PC-3 (cell line): ENCODE measurements at regions not wholly inside any gene's neighbourhood (a gene's known extent, or its start where the extent isn't known, plus 50 kb on each side); places are given as distances from the start of the nearest gene placed in this dataset.

Experiments used
- ATAC-seq: fragments of 200-7000 bp; cut with Tn5 transposase; 2 replicates; pipeline ENCODE4 v1.9.1; 2020; ENCODE audit warnings: mild to moderate bottlenecking, moderate library complexity
- BruUV-seq: library from RNA; stranded (reverse); fragments of 400-500 nt; replicated peaks from 2 replicates; lab custom pipeline; 2021; lab: Mats Ljungman, UMichigan
- CTCF ChIA-PET: fragments of 300-600 bp; sonication (Branson Sonifier 250); formaldehyde crosslinking; loops from one replicate; lab custom pipeline; 2022; ENCODE audit warnings: antibody characterized with exemption; lab: Charles Lee
- POLR2A ChIA-PET: fragments of 300-600 bp; sonication (Branson Sonifier 250); formaldehyde crosslinking; loops from one replicate; lab custom pipeline; 2022; ENCODE audit warnings: antibody characterized with exemption; ENCODE audit not compliant: unreplicated experiment; lab: Charles Lee
- DNase-seq: peaks from one replicate; pipeline ENCODE4 v3.0.0-alpha.2; 2015
- H2AFZ ChIP-seq: fragments of 300-600 bp; sonication (generic); 2 replicates; pipeline ENCODE4 v1.6.0; 2016; ENCODE audit warnings: antibody characterized with exemption, low read length
- H3F3A ChIP-seq: fragments of 300-600 bp; sonication (generic); one replicate; pipeline ENCODE4 v1.6.0; 2017; ENCODE audit warnings: antibody characterized with exemption, low read length, control low read depth, mild to moderate bottlenecking; ENCODE audit not compliant: unreplicated experiment
- H3K27ac ChIP-seq: fragments of 300-600 bp; sonication (generic); 2 replicates; pipeline ENCODE4 v1.5.1; 2016; ENCODE audit warnings: mild to moderate bottlenecking, low read length
- H3K27me3 ChIP-seq: fragments of 300-600 bp; sonication (generic); 2 replicates; pipeline ENCODE4 v1.6.1; 2016; ENCODE audit warnings: low read length, mixed read lengths
- H3K36me3 ChIP-seq: fragments of 300-600 bp; sonication (generic); 2 replicates; pipeline ENCODE4 v1.6.1; 2016; ENCODE audit warnings: low read depth, mixed run types, low read length, mixed read lengths
- H3K4me1 ChIP-seq: fragments of 300-600 bp; sonication (generic); 2 replicates; pipeline ENCODE4 v1.5.1; 2016; ENCODE audit warnings: low read length; ENCODE audit not compliant: insufficient read depth
- H3K4me2 ChIP-seq: fragments of 300-600 bp; sonication (generic); 2 replicates; pipeline ENCODE4 v1.6.0; 2016; ENCODE audit warnings: low read length
- H3K4me3 ChIP-seq: fragments of 300-600 bp; sonication (generic); 2 replicates; pipeline ENCODE4 v1.5.1; 2016; ENCODE audit warnings: mild to moderate bottlenecking, low read length, mixed read lengths
- H3K79me2 ChIP-seq: fragments of 300-600 bp; sonication (generic); 2 replicates; pipeline ENCODE4 v1.6.1; 2017; ENCODE audit warnings: low read length, mixed read lengths
- H3K9ac ChIP-seq: fragments of 300-600 bp; sonication (generic); 2 replicates; pipeline ENCODE4 v1.6.0; 2016; ENCODE audit warnings: mild to moderate bottlenecking, low read length
- H3K9me2 ChIP-seq: fragments of 300-600 bp; sonication (generic); replicated peaks from 2 replicates; pipeline ENCODE4 v1.6.1; 2016; ENCODE audit warnings: mixed run types, low read length, mixed read lengths
- H3K9me3 ChIP-seq: fragments of 300-600 bp; sonication (generic); 2 replicates; pipeline ENCODE4 v1.6.1; 2016; ENCODE audit warnings: low read length, mixed read lengths
- H4K20me1 ChIP-seq: fragments of 300-600 bp; sonication (generic); 2 replicates; pipeline ENCODE4 v1.6.1; 2016; ENCODE audit warnings: low read length, mixed read lengths
- EZH2 ChIP-seq: fragments of 300-600 bp; sonication (generic); IDR thresholded peaks from one replicate; pipeline ENCODE4 v1.6.1; 2017; ENCODE audit warnings: antibody characterized with exemption, mild to moderate bottlenecking, low read length; ENCODE audit not compliant: unreplicated experiment
- EZH2phosphoT487 ChIP-seq: fragments of 300-600 bp; sonication (generic); IDR thresholded peaks from 2 replicates; pipeline ENCODE4 v1.6.1; 2018; ENCODE audit warnings: mild to moderate bottlenecking, antibody characterized with exemption, low read length, borderline replicate concordance
- intact Hi-C: fragments of 100-400 bp; cut with micrococcal nuclease; formaldehyde crosslinking; loops from 2 replicates; pipeline ENCODE4 v1.9.0; 2023
- TF ChIP-seq, protein P1 (sequence below): fragments of 300-600 bp; sonication (generic); conservative IDR thresholded peaks from 2 replicates; pipeline ENCODE4 v1.5.1; 2017; ENCODE audit warnings: antibody characterized with exemption, low read depth, mild to moderate bottlenecking, low read length

DNA sequence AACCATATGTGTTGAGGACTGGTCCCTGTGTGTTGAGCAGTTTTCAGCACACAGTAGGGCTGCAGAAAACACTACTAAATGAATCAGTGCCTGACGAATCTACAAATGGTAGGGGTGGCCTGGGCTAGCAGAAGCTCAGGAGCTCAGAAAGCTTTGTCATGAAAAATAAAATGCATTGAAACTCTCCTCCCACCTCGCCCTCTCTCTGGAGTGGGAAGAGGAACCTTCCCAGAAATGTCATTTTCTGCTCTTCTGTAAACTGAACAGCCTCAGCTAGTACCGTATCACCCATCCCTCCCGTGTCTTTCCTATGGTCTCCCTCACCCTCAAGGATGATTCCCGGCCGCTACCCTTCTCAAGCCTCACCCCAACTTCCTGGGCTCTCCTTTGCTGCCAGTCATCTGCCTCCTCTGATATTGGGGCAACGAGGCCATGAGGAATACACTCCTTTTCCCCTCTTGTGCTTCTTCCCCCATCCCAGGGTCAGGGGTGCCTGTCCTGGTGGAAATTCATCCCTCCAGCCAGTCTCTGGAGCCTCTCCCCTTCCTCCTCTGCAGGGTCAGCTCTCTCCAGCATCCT is 734.5 kb downstream of the PTPRU start:
- no peak overlapping the region for H2AFZ ChIP-seq
- no peak overlapping the region for H3K4me3 ChIP-seq
- H3K4me2 ChIP-seq: no peak overlapping the region
- DNase-seq (no peak), ATAC-seq (no peak)
- no peaks in the 10 kb centered on the region for H3K9me3 ChIP-seq
- TF ChIP-seq, protein P1, sequence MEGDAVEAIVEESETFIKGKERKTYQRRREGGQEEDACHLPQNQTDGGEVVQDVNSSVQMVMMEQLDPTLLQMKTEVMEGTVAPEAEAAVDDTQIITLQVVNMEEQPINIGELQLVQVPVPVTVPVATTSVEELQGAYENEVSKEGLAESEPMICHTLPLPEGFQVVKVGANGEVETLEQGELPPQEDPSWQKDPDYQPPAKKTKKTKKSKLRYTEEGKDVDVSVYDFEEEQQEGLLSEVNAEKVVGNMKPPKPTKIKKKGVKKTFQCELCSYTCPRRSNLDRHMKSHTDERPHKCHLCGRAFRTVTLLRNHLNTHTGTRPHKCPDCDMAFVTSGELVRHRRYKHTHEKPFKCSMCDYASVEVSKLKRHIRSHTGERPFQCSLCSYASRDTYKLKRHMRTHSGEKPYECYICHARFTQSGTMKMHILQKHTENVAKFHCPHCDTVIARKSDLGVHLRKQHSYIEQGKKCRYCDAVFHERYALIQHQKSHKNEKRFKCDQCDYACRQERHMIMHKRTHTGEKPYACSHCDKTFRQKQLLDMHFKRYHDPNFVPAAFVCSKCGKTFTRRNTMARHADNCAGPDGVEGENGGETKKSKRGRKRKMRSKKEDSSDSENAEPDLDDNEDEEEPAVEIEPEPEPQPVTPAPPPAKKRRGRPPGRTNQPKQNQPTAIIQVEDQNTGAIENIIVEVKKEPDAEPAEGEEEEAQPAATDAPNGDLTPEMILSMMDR: no peak
- TF ChIP-seq EZH2: no peak
- no peak for TF ChIP-seq EZH2phosphoT487
- H3K36me3 ChIP-seq: no peaks in the 10 kb centered on the region
- intact Hi-C loops: no loop called here
- H3K79me2 ChIP-seq: no peaks in the 10 kb centered on the region
- no peaks in the 10 kb centered on the region for H3K9me2 ChIP-seq
- H3K4me1 ChIP-seq: peaks cover 15% of the 10 kb centered on the region
- H4K20me1 ChIP-seq: no peaks in the 10 kb centered on the region
- H3K27ac ChIP-seq: no peak overlapping the region
- no peaks in the 10 kb centered on the region for H3F3A ChIP-seq
- H3K27me3 ChIP-seq: no peaks in the 10 kb centered on the region
- no peak overlapping the region for H3K9ac ChIP-seq
- no TSS peak for BruUV-seq
- ChIA-PET POLR2A (no interaction called here), CTCF (no interaction called here)

DNA sequence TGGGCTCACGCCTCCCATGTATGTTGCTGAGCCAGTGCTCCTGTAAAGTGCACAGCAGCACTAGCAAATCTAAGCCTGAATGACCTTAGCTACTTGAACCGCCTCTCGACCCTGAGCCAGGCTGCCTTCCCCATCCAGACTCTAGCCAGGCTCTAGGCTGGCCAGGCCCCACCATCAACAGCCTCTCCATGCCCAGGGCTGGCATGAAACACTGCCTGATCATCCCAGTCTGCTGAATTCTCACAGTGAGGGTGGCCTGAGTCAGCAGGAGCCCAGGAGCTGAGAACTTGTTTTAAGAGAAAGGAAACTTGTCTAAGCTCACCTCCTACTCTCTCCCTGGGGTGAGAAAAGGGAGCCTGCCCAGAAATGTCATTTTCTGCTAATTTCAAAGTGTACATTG is 733.3 kb downstream of the PTPRU start:
- DNase-seq: no peak
- no peak for ATAC-seq
- Histone ChIP-seq H2AFZ (no peak overlapping the region), H3F3A (no peaks in the 10 kb centered on the region), H3K36me3 (no peaks in the 10 kb centered on the region), H3K4me3 (no peak overlapping the region), H3K9me3 (no peaks in the 10 kb centered on the region), H4K20me1 (no peaks in the 10 kb centered on the region), H3K27ac (no peak overlapping the region), H3K9ac (no peak overlapping the region), H3K79me2 (no peaks in the 10 kb centered on the region), H3K9me2 (no peaks in the 10 kb centered on the region), H3K27me3 (no peaks in the 10 kb centered on the region), H3K4me2 (no peak overlapping the region), H3K4me1 (peaks cover 10% of the 10 kb centered on the region)
- BruUV-seq: no TSS peak
- intact Hi-C loops: no loop called here
- ChIA-PET CTCF (no interaction called here), POLR2A (no interaction called here)
- no peak for TF ChIP-seq EZH2phosphoT487
- TF ChIP-seq EZH2: no peak
- TF ChIP-seq, protein P1: no peak

DNA sequence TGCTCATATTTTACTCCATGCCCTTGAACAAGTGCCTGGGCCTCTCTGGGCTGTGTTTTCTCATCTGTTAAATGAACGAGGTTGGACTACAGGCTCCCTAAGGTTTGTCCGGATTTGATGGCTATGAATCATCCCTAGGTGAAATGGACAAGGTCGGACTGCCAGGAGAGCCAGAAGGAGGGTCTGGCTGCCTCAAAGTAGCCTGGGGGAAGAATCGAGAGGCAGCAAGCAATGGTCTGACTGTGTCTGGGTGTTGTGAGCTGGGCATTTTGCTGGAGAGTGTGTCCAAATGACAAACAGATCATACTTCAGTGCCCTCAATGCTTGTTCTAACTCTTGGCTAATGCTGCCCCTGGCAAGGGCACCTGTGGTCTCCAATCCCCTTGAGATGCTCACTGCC is 730.9 kb downstream of the PTPRU start:
- TF ChIP-seq EZH2phosphoT487: no peak
- TF ChIP-seq EZH2: no peak
- TF ChIP-seq, protein P1: no peak
- CTCF ChIA-PET: no interaction called here
- BruUV-seq: no TSS peak

More for the DNA sequence above, 730.9 kb downstream of the PTPRU start:
- intact Hi-C loops: no loop called here
- Histone ChIP-seq H3K27me3 (no peaks in the 10 kb centered on the region), H3K4me1 (peaks cover 4% of the 10 kb centered on the region; the same call in 1 of the 2 replicates), H3K27ac (no peak overlapping the region), H3K4me2 (no peak overlapping the region), H3K9me2 (no peaks in the 10 kb centered on the region), H2AFZ (no peak overlapping the region), H4K20me1 (no peaks in the 10 kb centered on the region), H3K9me3 (no peaks in the 10 kb centered on the region), H3K4me3 (no peak overlapping the region), H3K36me3 (no peaks in the 10 kb centered on the region), H3K79me2 (no peaks in the 10 kb centered on the region), H3F3A (no peaks in the 10 kb centered on the region), H3K9ac (no peak overlapping the region)
- ATAC-seq (no peak), DNase-seq (no peak)
- POLR2A ChIA-PET: no interaction called here
